Mucosa of stomach (tissue), 1 donor: ENCODE measurements at regions not wholly inside any gene's neighbourhood (a gene's known extent, or its start where the extent isn't known, plus 50 kb on each side); places are given as distances from the start of the nearest gene placed in this dataset.

Experiments
- H3K27me3 ChIP-seq: one replicate; pipeline ENCODE4 v1.7.0; 2013; ENCODE audit warnings: mild to moderate bottlenecking, low read length; ENCODE audit not compliant: control insufficient read depth, insufficient read depth
- H3K36me3 ChIP-seq: one replicate; pipeline ENCODE4 v1.7.0; 2013; ENCODE audit warnings: low read length; ENCODE audit not compliant: control insufficient read depth, insufficient read depth
- H3K4me1 ChIP-seq: one replicate; pipeline ENCODE4 v1.7.0; 2013; ENCODE audit warnings: mild to moderate bottlenecking, low read length; ENCODE audit not compliant: control insufficient read depth, insufficient read depth
- H3K4me3 ChIP-seq: one replicate; pipeline ENCODE4 v1.7.0; 2013; ENCODE audit warnings: low read length
- H3K9ac ChIP-seq: one replicate; pipeline ENCODE4 v1.7.0; 2013; ENCODE audit warnings: mild to moderate bottlenecking, low read length, moderate library complexity
- H3K9me3 ChIP-seq: one replicate; pipeline ENCODE4 v1.7.0; 2013; ENCODE audit warnings: mild to moderate bottlenecking, low read length, moderate library complexity; ENCODE audit not compliant: control insufficient read depth
- donor health status: Pancreatic carcinoma.

DNA sequence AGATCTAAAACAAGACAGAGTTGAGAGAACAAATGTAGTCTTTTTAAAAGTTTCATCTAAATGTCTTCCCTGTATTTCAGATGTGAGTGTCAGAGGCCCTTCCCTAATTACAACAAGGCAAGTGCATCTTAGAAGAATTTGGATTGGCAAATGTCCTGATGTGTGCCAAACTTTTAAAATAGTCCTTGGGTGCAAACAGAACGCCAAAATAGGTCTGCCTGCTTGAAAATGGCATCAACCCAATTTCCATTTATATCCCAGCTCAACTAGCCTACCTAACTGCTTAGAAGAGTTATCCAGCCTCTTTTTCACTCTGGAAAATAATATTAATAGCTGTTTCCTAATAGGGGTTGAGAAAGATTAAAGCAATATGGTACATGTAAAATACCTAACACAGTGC lies 311.8 kb upstream of the ARRDC4 start:
- no peak overlapping the region for H3K9ac ChIP-seq
- H3K9me3 ChIP-seq, result no peaks in the 10 kb centered on the region

DNA sequence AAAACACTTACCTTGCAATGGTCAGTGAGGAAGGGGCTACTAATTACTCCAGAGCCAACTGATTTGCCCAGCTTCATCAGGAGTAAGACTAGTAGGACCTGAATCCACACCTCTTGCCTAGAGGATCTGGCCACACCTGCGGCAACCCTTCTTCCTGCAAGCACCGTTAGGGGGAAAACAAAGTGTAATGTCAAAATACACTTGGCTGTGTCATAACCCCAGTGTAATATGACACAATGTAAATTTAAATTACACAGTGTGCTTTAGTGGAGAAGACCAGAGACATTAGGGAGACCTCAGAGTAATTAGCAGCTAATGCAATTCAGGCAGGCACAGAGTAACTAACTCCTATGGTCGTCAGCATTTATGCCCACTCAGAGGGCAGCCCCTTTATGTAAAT lies 308.5 kb upstream of the ARRDC4 start:
- Histone ChIP-seq H3K9ac (no peak overlapping the region), H3K27me3 (no peaks in the 10 kb centered on the region), H3K9me3 (no peaks in the 10 kb centered on the region), H3K4me1 (no peaks in the 10 kb centered on the region), H3K36me3 (no peaks in the 10 kb centered on the region), H3K4me3 (no peak overlapping the region)

More for the DNA sequence above, 311.8 kb upstream of the ARRDC4 start:
- H3K27me3 ChIP-seq, result no peaks in the 10 kb centered on the region
- H3K4me3 ChIP-seq, result no peak overlapping the region
- no peaks in the 10 kb centered on the region for H3K4me1 ChIP-seq
- H3K36me3 ChIP-seq, result no peaks in the 10 kb centered on the region

DNA sequence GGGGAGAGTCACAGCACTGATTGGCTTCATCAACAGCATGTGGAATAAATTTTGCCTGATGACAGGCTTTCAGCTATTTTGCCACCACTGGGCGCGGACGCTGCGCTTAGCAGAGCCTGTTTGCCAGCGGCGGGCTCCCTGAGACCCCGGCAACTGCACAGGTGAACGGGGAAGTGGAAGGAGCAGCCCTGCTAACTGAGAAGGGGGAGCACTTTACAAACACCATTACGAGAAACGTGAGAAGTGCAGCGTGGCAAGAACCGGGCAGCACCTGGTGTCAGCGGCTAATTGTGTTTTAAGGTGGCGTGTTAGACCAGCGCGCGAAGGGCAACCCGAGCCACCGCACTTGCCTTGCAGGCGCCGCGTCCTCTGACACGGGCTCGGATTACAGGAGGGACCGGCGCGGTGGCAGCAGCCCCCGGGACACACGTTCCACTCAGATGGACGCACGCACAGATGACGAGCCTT lies 307.8 kb upstream of the ARRDC4 start:
- H3K4me1 ChIP-seq, result no peaks in the 10 kb centered on the region
- no peak overlapping the region for H3K4me3 ChIP-seq
- no peaks in the 10 kb centered on the region for H3K36me3 ChIP-seq
- no peak overlapping the region for H3K9ac ChIP-seq
- H3K9me3 ChIP-seq, result no peaks in the 10 kb centered on the region
- H3K27me3 ChIP-seq, result no peaks in the 10 kb centered on the region

DNA sequence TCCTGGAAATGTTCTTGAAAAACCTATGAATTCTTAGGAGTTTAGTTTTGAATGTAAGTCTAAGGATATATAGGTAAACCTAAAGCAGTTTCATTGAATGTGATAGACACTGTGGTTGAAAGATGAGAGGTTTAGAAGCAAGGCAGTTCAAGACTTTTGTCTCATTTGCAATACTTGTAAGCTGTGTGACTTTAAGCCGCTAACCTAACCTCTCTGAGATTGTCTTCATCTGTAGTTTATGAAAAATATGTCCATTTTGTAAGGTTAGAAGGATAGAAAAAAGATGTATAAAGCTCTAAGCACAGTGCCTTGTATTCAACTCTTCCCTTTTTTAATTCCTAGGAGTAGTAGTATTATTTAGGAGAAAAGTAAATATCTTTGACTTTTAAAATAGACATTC lies 306.6 kb upstream of the ARRDC4 start:
- Histone ChIP-seq H3K4me1 (no peaks in the 10 kb centered on the region), H3K9me3 (no peaks in the 10 kb centered on the region), H3K27me3 (no peaks in the 10 kb centered on the region), H3K4me3 (no peak overlapping the region), H3K9ac (no peak overlapping the region), H3K36me3 (no peaks in the 10 kb centered on the region)

DNA sequence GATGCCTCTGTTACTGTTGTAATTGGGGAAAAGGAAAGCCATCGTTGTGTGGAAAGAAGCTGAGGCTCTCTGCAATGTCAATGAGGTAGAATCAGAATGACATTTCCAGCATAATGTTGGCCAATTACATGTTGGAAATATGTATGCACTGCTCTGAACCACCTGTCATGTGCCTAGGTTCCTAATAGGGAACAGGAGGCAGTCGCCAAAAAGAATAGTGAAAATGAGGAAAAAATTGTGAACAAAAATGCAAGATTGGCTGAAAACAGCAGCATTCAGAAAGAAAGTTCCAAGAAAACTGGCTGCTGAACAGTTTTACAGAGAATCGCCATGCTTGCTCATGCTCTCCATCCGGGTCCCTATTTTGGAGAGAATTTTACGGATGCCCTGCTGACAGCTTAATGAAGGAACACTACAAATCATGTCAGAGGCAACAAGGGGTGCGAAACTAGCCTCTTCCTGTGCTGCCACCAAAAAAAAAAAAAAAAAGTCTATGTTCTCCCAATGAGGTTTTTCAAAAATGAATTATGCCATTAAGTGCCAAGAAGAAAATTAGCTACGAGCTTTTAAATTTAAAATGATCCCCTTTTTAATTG lies 305.9 kb upstream of the ARRDC4 start:
- H3K36me3 ChIP-seq, result no peaks in the 10 kb centered on the region
- H3K4me1 ChIP-seq, result no peaks in the 10 kb centered on the region
- no peak overlapping the region for H3K9ac ChIP-seq
- H3K4me3 ChIP-seq, result no peak overlapping the region
- H3K9me3 ChIP-seq, result no peaks in the 10 kb centered on the region
- no peaks in the 10 kb centered on the region for H3K27me3 ChIP-seq

DNA sequence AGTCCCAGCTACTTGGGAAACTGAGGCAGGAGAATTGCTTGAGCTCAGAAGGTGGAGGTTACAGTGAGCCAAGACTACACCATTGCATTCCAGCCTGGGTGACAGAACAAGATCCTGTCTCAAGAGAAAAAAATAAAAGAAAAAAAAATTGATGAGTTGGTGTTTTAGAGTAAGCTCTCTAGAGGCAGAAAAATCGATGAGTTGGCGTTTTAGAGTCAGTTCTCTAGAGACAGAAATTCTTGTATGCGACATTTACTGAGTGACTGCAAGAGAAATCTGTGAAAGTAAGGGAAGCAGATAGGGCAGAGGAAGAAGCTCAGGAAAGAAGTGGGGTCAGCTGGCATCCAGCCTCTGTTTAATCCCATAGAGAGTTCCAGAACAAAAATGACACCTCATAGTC lies 298.7 kb upstream of the ARRDC4 start:
- no peaks in the 10 kb centered on the region for H3K36me3 ChIP-seq
- H3K9me3 ChIP-seq, result no peaks in the 10 kb centered on the region
- H3K4me3 ChIP-seq, result no peak overlapping the region
- H3K27me3 ChIP-seq, result no peaks in the 10 kb centered on the region
- no peak overlapping the region for H3K9ac ChIP-seq
- H3K4me1 ChIP-seq, result no peaks in the 10 kb centered on the region

DNA sequence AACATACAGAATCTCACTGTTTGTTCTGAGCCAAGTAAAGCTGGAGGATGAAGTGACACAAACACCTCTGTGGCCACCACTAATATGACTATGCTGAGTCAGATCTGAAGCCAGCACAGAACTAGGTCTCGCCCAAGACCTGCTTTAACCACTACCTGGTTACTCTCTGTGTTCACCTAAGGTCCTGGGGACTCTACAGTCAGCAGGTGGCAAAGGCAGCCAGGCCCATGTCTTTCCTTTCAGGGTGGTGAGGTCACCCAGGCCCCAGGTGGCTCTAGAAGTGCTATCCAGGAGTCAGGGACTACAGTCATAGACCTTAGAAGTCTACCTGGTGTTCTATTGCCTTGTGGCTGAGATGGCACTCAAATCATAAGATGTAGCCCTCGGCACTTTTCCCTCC lies 287.9 kb upstream of the ARRDC4 start:
- H3K4me1 ChIP-seq, result no peaks in the 10 kb centered on the region
- no peaks in the 10 kb centered on the region for H3K36me3 ChIP-seq
- no peaks in the 10 kb centered on the region for H3K27me3 ChIP-seq
- H3K9ac ChIP-seq, result no peak overlapping the region
- H3K4me3 ChIP-seq, result no peak overlapping the region
- no peaks in the 10 kb centered on the region for H3K9me3 ChIP-seq

DNA sequence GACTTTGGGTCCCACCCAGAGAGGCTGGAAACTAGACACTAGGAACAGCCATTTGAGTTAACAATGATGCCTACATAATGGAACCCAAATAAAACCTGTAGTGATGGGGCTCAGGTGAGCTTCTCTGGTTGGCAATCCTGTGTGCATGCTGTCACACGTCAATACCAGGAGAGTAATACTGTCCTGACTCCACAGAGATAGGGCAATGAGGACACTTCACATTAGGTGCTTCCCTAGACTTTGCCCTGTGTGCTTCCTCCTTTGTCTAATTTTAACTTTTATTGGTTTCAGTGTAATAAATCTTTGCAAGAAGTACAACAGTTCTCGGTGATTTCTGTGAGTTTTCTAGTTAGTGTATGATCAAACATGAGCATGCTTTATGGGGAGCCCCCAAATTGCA lies 281.8 kb upstream of the ARRDC4 start:
- H3K4me1 ChIP-seq, result no peaks in the 10 kb centered on the region

DNA sequence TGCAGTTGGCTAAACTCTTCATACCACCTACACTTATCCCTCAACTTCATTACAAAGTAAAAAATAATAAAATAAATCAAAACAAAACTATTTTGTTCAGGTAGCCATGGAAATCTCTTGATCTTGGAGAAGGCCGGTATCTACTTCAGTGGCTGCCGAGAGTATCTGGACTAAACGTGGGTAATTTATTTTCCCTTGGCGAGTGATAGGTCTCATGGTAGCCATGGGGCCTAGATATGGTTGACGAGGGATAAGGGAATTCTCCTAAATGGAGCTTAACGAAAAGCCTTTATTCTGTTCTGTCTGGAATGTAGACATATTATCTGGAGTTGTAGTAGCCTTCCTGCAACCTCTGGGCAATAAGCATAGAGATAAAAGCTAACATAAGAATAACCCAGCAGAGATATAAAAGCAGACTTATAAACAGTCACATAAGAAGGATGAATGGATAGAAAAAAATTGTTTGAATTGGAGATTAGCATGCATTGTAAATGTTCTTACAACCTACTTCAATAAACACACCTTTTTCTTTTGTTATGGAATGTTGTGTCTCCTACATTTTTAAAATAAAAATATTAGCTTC lies 281.3 kb upstream of the ARRDC4 start:
- H3K4me1 ChIP-seq, result no peaks in the 10 kb centered on the region
- no peak overlapping the region for H3K4me3 ChIP-seq
- no peak overlapping the region for H3K9ac ChIP-seq
- no peaks in the 10 kb centered on the region for H3K36me3 ChIP-seq
- H3K9me3 ChIP-seq, result no peaks in the 10 kb centered on the region
- no peaks in the 10 kb centered on the region for H3K27me3 ChIP-seq

More for the DNA sequence above, 281.8 kb upstream of the ARRDC4 start:
- Histone ChIP-seq H3K4me3 (no peak overlapping the region), H3K27me3 (no peaks in the 10 kb centered on the region), H3K36me3 (no peaks in the 10 kb centered on the region), H3K9me3 (no peaks in the 10 kb centered on the region), H3K9ac (no peak overlapping the region)

DNA sequence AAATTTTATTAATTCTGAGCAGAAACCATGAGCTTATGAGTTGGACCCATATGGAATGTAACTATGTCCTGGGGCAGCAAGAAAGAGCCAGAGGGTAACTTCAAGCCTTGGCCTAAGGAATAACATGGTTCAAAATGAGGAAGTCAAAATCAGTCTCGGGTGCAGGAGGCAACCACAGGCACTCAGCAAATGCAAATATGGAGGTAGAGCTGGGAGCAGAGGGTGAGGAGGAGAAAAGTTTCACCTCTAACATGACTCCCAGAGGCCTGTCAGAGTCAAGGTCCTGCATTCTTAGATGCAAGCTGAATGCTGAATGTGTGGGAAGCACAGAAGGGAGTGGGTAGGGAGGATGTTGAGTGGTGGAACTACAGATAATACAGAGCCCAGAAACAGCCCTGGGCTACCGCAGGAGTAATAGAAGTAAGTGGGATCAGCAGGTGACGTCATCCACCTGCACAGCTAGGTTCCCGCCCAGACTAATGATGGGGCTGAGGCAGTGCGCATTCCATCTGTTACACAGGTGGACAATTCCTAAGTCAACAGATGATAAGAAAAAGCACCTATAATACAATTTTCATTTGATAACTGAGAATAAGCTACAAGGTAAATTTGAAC lies 279.8 kb upstream of the ARRDC4 start:
- H3K4me3 ChIP-seq, result no peak overlapping the region
- no peaks in the 10 kb centered on the region for H3K27me3 ChIP-seq
- no peaks in the 10 kb centered on the region for H3K9me3 ChIP-seq
- no peak overlapping the region for H3K9ac ChIP-seq
- H3K4me1 ChIP-seq, result no peaks in the 10 kb centered on the region
- H3K36me3 ChIP-seq, result no peaks in the 10 kb centered on the region

DNA sequence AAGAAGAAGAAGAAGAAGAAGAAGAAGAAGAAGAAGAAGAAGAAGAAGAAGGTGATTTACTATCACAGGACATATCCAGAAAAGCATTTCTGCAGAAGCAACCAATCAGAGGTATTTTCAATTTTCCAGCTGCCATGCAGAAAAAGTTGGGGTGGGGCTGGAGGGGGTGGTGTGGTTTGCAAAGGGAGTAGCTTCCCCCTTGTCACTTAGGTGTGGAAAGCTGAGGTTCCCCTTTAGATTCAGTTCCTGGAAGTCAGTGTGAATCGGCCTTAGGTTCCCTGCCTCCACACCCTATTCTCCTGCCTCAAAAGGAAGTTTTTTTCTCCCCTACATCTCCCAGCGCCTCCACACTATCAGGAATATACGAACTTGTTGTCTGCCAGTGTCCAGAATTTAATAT lies 276.7 kb upstream of the ARRDC4 start:
- H3K9ac ChIP-seq, result no peak overlapping the region

DNA sequence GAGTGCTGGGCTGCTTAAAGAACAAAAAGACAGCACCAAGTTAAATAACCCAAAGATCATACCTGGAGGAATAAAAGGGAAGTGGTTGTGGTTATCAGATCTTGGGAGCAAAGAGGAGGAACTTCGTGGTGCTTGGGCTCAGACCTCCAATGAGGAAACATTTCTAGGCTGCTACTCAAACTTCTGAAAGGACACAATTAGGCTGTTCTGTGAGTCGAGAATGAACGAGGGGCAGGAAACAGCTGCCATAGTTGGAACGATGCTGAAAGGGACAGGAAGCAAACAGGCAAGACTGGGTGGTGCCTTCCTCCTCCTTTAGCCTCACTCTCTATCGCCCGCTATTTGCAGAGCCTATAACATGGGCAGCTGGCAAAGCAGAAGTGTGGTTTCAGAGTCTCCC lies 276.3 kb upstream of the ARRDC4 start:
- Histone ChIP-seq H3K36me3 (no peaks in the 10 kb centered on the region), H3K9ac (no peak overlapping the region), H3K27me3 (no peaks in the 10 kb centered on the region), H3K4me3 (no peak overlapping the region), H3K9me3 (no peaks in the 10 kb centered on the region), H3K4me1 (no peaks in the 10 kb centered on the region)

More for the DNA sequence above, 276.7 kb upstream of the ARRDC4 start:
- Histone ChIP-seq H3K9me3 (no peaks in the 10 kb centered on the region), H3K4me1 (no peaks in the 10 kb centered on the region), H3K27me3 (no peaks in the 10 kb centered on the region), H3K36me3 (no peaks in the 10 kb centered on the region), H3K4me3 (no peak overlapping the region)
